SU-DHL-6 (cell line): ENCODE measurements at regions not wholly inside any gene's neighbourhood (a gene's known extent, or its start where the extent isn't known, plus 50 kb on each side); places are given as distances from the start of the nearest gene placed in this dataset.

Experiments used
- EZH2phosphoT487 ChIP-seq: fragments of 200-600 bp; sonication (generic), shearing (Covaris generic); conservative IDR thresholded peaks from 2 replicates; pipeline ENCODE4 v1.6.1; 2018; ENCODE audit warnings: mild to moderate bottlenecking, antibody characterized with exemption, low read length, moderate library complexity, mixed read lengths
- TF ChIP-seq, protein P1 (sequence below): fragments of 200-600 bp; sonication (generic); IDR thresholded peaks from one replicate; pipeline ENCODE4 v1.5.1; 2017; ENCODE audit warnings: antibody characterized with exemption, mild to moderate bottlenecking, low read length, moderate library complexity; ENCODE audit not compliant: insufficient read depth, poor library complexity, severe bottlenecking

- TF ChIP-seq, protein P1, sequence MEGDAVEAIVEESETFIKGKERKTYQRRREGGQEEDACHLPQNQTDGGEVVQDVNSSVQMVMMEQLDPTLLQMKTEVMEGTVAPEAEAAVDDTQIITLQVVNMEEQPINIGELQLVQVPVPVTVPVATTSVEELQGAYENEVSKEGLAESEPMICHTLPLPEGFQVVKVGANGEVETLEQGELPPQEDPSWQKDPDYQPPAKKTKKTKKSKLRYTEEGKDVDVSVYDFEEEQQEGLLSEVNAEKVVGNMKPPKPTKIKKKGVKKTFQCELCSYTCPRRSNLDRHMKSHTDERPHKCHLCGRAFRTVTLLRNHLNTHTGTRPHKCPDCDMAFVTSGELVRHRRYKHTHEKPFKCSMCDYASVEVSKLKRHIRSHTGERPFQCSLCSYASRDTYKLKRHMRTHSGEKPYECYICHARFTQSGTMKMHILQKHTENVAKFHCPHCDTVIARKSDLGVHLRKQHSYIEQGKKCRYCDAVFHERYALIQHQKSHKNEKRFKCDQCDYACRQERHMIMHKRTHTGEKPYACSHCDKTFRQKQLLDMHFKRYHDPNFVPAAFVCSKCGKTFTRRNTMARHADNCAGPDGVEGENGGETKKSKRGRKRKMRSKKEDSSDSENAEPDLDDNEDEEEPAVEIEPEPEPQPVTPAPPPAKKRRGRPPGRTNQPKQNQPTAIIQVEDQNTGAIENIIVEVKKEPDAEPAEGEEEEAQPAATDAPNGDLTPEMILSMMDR = no peak
- no peak for TF ChIP-seq EZH2phosphoT487
These were observed 374.9 kb upstream of the AADAT start for GRCh38 chr4:170464614-170465197.
